ENCODE measurements at regions not wholly inside any gene's neighbourhood (a gene's known extent, or its start where the extent isn't known, plus 50 kb on each side); places are given as distances from the start of the nearest gene placed in this dataset.

GRCh38 chrX:30153175-30153880 lies 62.0 kb upstream of the MAGEB2 start:
- ATAC-seq = no peak
- H3K9me3 Mint-ChIP-seq = no peaks in the 10 kb centered on the region
- H3K36me3 Mint-ChIP-seq = no peaks in the 10 kb centered on the region
- H3K27ac Mint-ChIP-seq = no peak overlapping the region
- DNase-seq (ENCODE audit: low spot score in 2 of 2) = no peak

- Mint-ChIP-seq H3K27ac (no peak overlapping the region), H3K36me3 (no peaks in the 10 kb centered on the region), H3K9me3 (no peaks in the 10 kb centered on the region)
- ATAC-seq (no peak), DNase-seq (ENCODE audit: low spot score in 2 of 2) (no peak)
These were observed 61.5 kb upstream of the MAGEB2 start for GRCh38 chrX:30153881-30154260.

GRCh38 chrX:30156009-30156408 lies 59.4 kb upstream of the MAGEB2 start:
- H3K36me3 Mint-ChIP-seq = no peaks in the 10 kb centered on the region
- H3K27ac Mint-ChIP-seq = no peak overlapping the region
- DNase-seq (ENCODE audit: low spot score in 2 of 2) (no peak), ATAC-seq (no peak)
- no peaks in the 10 kb centered on the region for H3K9me3 Mint-ChIP-seq

- ATAC-seq (no peak), DNase-seq (ENCODE audit: low spot score in 2 of 2) (no peak)
- H3K36me3 Mint-ChIP-seq = no peaks in the 10 kb centered on the region
- no peaks in the 10 kb centered on the region for H3K9me3 Mint-ChIP-seq
- H3K27ac Mint-ChIP-seq = no peak overlapping the region
These were observed 58.3 kb upstream of the MAGEB2 start for GRCh38 chrX:30156880-30157560.

- no peak overlapping the region for H3K27ac Mint-ChIP-seq
- H3K9me3 Mint-ChIP-seq = no peaks in the 10 kb centered on the region
- no peak for ATAC-seq
- no peak for DNase-seq (ENCODE audit: low spot score in 2 of 2)
- H3K36me3 Mint-ChIP-seq = no peaks in the 10 kb centered on the region
These were observed 54.3 kb upstream of the MAGEB2 start for GRCh38 chrX:30161043-30161442.

Data from activated naive CD4-positive, alpha-beta T cell treated with anti-CD3 and anti-CD28 coated beads, Interleukin-2, amount 50 U/mL, for 72 hours (primary cell).